ENCODE measurements at regions not wholly inside any gene's neighbourhood (a gene's known extent, or its start where the extent isn't known, plus 50 kb on each side); places are given as distances from the start of the nearest gene placed in this dataset.

DNA sequence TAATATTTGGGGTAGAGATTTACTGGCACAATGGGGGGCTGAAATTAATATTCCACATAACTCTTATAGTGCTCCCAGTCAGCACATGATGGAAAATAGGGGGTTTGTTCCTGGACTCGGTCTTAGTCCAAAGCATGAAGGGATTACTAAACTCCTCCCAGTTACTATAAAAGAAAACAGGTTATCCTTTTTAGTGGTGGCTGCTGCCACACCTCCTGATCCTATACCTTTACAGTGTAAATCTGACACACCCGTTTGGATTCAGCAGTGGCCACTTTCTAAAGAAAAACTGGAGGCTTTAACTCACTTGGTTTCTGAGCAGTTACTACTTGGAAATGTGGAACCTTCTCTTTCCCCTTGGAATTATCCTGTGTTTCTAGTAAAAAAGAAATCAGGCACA is 572.9 kb upstream of the PTGER4 start:
- no peak for DNase-seq (ENCODE audit: low read depth)
- H3K4me3 ChIP-seq (ENCODE audit: low read depth, low read length) = no peak overlapping the region
- H3K27me3 ChIP-seq (ENCODE audit: control insufficient read depth, insufficient read depth, low read length) = no peaks in the 10 kb centered on the region
- TF ChIP-seq, protein P1, sequence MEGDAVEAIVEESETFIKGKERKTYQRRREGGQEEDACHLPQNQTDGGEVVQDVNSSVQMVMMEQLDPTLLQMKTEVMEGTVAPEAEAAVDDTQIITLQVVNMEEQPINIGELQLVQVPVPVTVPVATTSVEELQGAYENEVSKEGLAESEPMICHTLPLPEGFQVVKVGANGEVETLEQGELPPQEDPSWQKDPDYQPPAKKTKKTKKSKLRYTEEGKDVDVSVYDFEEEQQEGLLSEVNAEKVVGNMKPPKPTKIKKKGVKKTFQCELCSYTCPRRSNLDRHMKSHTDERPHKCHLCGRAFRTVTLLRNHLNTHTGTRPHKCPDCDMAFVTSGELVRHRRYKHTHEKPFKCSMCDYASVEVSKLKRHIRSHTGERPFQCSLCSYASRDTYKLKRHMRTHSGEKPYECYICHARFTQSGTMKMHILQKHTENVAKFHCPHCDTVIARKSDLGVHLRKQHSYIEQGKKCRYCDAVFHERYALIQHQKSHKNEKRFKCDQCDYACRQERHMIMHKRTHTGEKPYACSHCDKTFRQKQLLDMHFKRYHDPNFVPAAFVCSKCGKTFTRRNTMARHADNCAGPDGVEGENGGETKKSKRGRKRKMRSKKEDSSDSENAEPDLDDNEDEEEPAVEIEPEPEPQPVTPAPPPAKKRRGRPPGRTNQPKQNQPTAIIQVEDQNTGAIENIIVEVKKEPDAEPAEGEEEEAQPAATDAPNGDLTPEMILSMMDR (IDR thresholded peaks at IDR 0.05; ENCODE audit: insufficient read depth, low read length, poor library complexity, severe bottlenecking) = no peak
- H3K36me3 ChIP-seq (ENCODE audit: control insufficient read depth, insufficient read depth, low read length) = no peaks in the 10 kb centered on the region

- TF ChIP-seq, protein P1 (IDR thresholded peaks at IDR 0.05; ENCODE audit: insufficient read depth, low read length, poor library complexity, severe bottlenecking) = no peak
- no peak for DNase-seq (ENCODE audit: low read depth)
- no peak overlapping the region for H3K4me3 ChIP-seq (ENCODE audit: low read depth, low read length)
- H3K27me3 ChIP-seq (ENCODE audit: control insufficient read depth, insufficient read depth, low read length) = no peaks in the 10 kb centered on the region
- H3K36me3 ChIP-seq (ENCODE audit: control insufficient read depth, insufficient read depth, low read length) = no peaks in the 10 kb centered on the region
These were observed 581.4 kb upstream of the PTGER4 start for GRCh38 chr5:40098313-40098712.

DNA sequence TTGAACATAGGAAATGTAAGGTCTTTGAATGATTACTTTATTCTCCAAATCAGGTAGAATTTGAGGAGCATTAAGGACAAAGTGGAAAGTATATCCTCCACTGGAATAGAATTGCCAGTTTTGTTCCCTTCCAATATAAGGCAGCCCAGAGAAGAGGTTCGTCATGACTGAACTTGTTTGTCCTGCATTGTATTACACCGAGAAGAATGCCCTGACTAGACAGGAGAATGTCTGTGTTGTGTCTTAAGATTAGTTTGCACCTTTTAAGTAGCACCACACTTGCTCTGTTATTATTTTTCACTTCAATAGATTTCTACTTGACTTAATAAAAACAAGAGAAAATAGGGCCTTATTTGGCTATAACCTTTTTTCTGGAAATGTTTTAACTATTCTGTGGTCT is 586.2 kb upstream of the PTGER4 start:
- DNase-seq (ENCODE audit: low read depth) = no peak
- Histone ChIP-seq H3K36me3 (ENCODE audit: control insufficient read depth, insufficient read depth, low read length) (no peaks in the 10 kb centered on the region), H3K4me3 (ENCODE audit: low read depth, low read length) (no peak overlapping the region), H3K27me3 (ENCODE audit: control insufficient read depth, insufficient read depth, low read length) (no peaks in the 10 kb centered on the region)
- TF ChIP-seq, protein P1 (IDR thresholded peaks at IDR 0.05; ENCODE audit: insufficient read depth, low read length, poor library complexity, severe bottlenecking) = no peak

GRCh38 chr5:40089269-40089668 is 590.4 kb upstream of the PTGER4 start:
- TF ChIP-seq, protein P1 (IDR thresholded peaks at IDR 0.05; ENCODE audit: insufficient read depth, low read length, poor library complexity, severe bottlenecking) = no peak
- Histone ChIP-seq H3K27me3 (ENCODE audit: control insufficient read depth, insufficient read depth, low read length) (no peaks in the 10 kb centered on the region), H3K36me3 (ENCODE audit: control insufficient read depth, insufficient read depth, low read length) (no peaks in the 10 kb centered on the region), H3K4me3 (ENCODE audit: low read depth, low read length) (no peak overlapping the region)
- no peak for DNase-seq (ENCODE audit: low read depth)

- H3K4me3 ChIP-seq (ENCODE audit: low read depth, low read length) = no peak overlapping the region
- TF ChIP-seq, protein P1 (IDR thresholded peaks at IDR 0.05; ENCODE audit: insufficient read depth, low read length, poor library complexity, severe bottlenecking) = no peak
- DNase-seq (ENCODE audit: low read depth) = no peak
- H3K36me3 ChIP-seq (ENCODE audit: control insufficient read depth, insufficient read depth, low read length) = no peaks in the 10 kb centered on the region
- H3K27me3 ChIP-seq (ENCODE audit: control insufficient read depth, insufficient read depth, low read length) = no peaks in the 10 kb centered on the region
These were observed 595.1 kb upstream of the PTGER4 start for GRCh38 chr5:40084614-40085013.

DNA sequence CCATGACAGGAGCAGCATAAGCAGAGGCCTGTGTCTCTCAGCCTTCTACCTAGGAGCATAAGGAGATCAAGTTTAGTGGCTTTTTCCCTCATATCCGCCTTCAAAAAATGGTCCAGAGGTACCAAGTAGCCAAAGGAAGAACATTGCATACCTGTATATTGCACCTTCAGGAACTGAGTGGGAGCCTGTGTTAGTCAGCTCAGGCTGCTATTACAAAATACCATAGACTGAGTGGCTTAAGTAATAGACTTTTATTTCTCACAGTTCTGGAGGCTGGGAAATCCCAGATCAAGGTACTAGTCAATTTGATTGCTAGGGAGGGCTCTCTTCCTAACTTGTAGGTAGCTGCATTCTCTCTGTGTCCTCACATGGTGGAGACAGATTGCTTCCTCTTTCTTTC is 597.4 kb upstream of the PTGER4 start:
- H3K27me3 ChIP-seq (ENCODE audit: control insufficient read depth, insufficient read depth, low read length) = no peaks in the 10 kb centered on the region
- no peak overlapping the region for H3K4me3 ChIP-seq (ENCODE audit: low read depth, low read length)
- no peaks in the 10 kb centered on the region for H3K36me3 ChIP-seq (ENCODE audit: control insufficient read depth, insufficient read depth, low read length)
- DNase-seq (ENCODE audit: low read depth) = no peak
- TF ChIP-seq, protein P1 (IDR thresholded peaks at IDR 0.05; ENCODE audit: insufficient read depth, low read length, poor library complexity, severe bottlenecking) = no peak

All from kidney epithelial cell (primary cell).